ENCODE measurements at regions not wholly inside any gene's neighbourhood (a gene's known extent, or its start where the extent isn't known, plus 50 kb on each side); places are given as distances from the start of the nearest gene placed in this dataset.

DNA sequence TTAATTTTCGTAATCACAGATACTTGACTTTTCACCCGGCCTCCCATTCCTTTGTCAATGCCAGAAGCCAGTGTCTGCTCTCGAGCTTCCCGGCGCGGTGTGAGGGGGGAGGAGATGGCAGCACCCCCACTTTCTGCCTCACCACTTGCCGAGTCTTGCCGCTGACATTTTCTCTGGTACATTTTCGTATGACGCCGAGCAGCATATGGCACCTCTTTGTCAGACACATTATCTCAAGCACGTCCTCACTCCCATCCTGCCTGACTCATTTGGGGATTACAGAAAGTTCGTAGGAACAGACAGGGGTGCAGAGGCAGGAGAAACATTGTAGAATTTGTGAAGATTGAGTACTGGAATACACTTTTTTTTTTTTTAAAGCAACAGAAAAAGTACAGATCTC, 60.8 kb upstream of the SORCS3 start (continued):
- TF ChIP-seq, protein P1, sequence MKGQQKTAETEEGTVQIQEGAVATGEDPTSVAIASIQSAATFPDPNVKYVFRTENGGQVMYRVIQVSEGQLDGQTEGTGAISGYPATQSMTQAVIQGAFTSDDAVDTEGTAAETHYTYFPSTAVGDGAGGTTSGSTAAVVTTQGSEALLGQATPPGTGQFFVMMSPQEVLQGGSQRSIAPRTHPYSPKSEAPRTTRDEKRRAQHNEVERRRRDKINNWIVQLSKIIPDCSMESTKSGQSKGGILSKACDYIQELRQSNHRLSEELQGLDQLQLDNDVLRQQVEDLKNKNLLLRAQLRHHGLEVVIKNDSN (IDR thresholded peaks at IDR 0.05; ENCODE audit: borderline replicate concordance, extremely low read length, insufficient read depth, low read depth, low read length) = no peak
- TF ChIP-seq RELA (IDR thresholded peaks at IDR 0.05; ENCODE audit: borderline replicate concordance, partially characterized antibody) (no peak), RBBP5 (conservative IDR thresholded peaks at IDR 0.05) (no peak), ZNF384 (IDR thresholded peaks at IDR 0.05; ENCODE audit: borderline replicate concordance, low read depth, low read length) (no peak), RFX5 (IDR thresholded peaks at IDR 0.05; ENCODE audit: low read depth, low read length) (no peak), SUZ12 (IDR thresholded peaks at IDR 0.05; ENCODE audit: unreplicated experiment) (no peak)

DNA sequence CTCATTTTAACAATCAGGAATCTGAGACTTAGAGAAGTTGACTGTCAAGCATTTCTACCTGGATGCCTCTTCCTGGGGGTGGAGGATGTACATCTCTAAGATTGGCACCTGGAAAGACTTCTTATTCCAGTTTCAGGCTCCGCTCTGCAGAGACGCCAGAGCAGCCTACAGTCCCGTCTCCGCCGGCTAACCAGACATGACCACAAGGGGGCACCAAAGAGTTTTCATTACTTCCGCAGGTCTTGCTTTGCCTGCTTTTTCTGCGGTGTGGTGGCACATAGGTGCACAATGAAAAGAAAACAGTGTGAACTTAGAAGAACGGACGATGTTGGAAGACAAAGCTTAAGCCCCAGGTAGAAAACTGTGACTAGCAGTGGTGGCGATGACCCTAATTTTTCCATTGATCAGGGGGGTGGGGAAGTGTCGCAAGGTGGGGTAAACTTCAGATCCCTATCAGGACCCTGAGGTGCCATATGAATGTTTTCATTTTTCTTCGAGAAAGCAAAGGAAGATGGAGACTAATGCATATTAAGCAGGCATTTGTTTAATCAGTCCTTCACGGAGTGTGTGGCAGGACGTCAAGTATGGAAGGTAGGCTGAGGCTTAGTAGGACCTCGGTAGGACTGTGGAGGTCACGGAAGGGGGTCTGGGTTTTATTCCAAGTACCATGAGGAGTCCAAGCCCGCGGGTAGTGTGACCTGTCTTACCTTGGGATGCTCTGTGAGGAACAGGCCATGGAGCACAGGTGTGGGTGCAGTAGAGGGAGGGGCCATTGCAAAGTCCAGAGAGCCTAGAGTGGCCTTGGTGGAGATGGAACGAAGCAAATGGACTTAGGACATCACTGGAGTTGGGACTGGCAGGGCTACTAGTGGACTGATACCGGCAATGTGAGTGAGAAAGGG, 60.1 kb upstream of the SORCS3 start:
- 18% methylated on average over 20 of the region's 20 CpGs for WGBS (ENCODE audit: insufficient coverage, insufficient replicate concordance, low lambda C conversion rate, missing lambda C conversion rate)
- no peak overlapping the region for H3K4me2 ChIP-seq (ENCODE audit: control insufficient read depth, insufficient read depth)
- TF ChIP-seq, protein P2, sequence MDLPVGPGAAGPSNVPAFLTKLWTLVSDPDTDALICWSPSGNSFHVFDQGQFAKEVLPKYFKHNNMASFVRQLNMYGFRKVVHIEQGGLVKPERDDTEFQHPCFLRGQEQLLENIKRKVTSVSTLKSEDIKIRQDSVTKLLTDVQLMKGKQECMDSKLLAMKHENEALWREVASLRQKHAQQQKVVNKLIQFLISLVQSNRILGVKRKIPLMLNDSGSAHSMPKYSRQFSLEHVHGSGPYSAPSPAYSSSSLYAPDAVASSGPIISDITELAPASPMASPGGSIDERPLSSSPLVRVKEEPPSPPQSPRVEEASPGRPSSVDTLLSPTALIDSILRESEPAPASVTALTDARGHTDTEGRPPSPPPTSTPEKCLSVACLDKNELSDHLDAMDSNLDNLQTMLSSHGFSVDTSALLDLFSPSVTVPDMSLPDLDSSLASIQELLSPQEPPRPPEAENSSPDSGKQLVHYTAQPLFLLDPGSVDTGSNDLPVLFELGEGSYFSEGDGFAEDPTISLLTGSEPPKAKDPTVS (IDR thresholded peaks at IDR 0.05; ENCODE audit: low read depth, low read length) = no peak
- no peak for TF ChIP-seq BMI1 (IDR thresholded peaks at IDR 0.05; ENCODE audit: borderline replicate concordance)
- TF ChIP-seq FOXK2 (IDR thresholded peaks at IDR 0.05) = no peak
- TF ChIP-seq SPI1 (IDR thresholded peaks at IDR 0.05; ENCODE audit: borderline replicate concordance, insufficient read depth, low read depth, low read length) = no peak
- TF ChIP-seq, protein P3, sequence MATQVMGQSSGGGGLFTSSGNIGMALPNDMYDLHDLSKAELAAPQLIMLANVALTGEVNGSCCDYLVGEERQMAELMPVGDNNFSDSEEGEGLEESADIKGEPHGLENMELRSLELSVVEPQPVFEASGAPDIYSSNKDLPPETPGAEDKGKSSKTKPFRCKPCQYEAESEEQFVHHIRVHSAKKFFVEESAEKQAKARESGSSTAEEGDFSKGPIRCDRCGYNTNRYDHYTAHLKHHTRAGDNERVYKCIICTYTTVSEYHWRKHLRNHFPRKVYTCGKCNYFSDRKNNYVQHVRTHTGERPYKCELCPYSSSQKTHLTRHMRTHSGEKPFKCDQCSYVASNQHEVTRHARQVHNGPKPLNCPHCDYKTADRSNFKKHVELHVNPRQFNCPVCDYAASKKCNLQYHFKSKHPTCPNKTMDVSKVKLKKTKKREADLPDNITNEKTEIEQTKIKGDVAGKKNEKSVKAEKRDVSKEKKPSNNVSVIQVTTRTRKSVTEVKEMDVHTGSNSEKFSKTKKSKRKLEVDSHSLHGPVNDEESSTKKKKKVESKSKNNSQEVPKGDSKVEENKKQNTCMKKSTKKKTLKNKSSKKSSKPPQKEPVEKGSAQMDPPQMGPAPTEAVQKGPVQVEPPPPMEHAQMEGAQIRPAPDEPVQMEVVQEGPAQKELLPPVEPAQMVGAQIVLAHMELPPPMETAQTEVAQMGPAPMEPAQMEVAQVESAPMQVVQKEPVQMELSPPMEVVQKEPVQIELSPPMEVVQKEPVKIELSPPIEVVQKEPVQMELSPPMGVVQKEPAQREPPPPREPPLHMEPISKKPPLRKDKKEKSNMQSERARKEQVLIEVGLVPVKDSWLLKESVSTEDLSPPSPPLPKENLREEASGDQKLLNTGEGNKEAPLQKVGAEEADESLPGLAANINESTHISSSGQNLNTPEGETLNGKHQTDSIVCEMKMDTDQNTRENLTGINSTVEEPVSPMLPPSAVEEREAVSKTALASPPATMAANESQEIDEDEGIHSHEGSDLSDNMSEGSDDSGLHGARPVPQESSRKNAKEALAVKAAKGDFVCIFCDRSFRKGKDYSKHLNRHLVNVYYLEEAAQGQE (IDR thresholded peaks at IDR 0.05; ENCODE audit: low read depth, low read length) = no peak
- no peak for TF ChIP-seq POLR2A (IDR thresholded peaks at IDR 0.05; ENCODE audit: low read depth, low read length)
- peak; percentile 63; the same call in 1 of the 2 replicates for TF ChIP-seq SMC3 (IDR thresholded peaks at IDR 0.05; ENCODE audit: borderline replicate concordance, low read length)
- TF ChIP-seq HDAC6 (IDR thresholded peaks at IDR 0.05; ENCODE audit: unreplicated experiment) = no peak
- TF ChIP-seq SMARCA5 (IDR thresholded peaks at IDR 0.05) = no peak
- TF ChIP-seq TCF3 (IDR thresholded peaks at IDR 0.05; ENCODE audit: borderline replicate concordance, insufficient read depth, low read depth, low read length) = no peak
- no peak for TF ChIP-seq ZNF24 (IDR thresholded peaks at IDR 0.05)
- TF ChIP-seq TBL1XR1 (IDR thresholded peaks at IDR 0.05; ENCODE audit: low read depth, low read length) = no peak

More for the DNA sequence above, 60.1 kb upstream of the SORCS3 start:
- intact Hi-C loops (cut with micrococcal nuclease; ENCODE audit: unreplicated experiment) = loop anchor here (2.0 to 10.0 kb wide), 4 partner anchors 176 to 1111 kb away; no protein-coding TSS in a partner anchor
- no peak overlapping the region for H3K9ac ChIP-seq (ENCODE audit: control insufficient read depth, insufficient read depth, low read length)
- in situ Hi-C loops (cut with MboI) = no loop called here
- no peaks in the 10 kb centered on the region for H3K4me1 ChIP-seq (ENCODE audit: control insufficient read depth, insufficient read depth, low read length)
- H3K9me3 ChIP-seq (replicated peaks; ENCODE audit: control insufficient read depth, insufficient read depth, low read length) = no peaks in the 10 kb centered on the region
- H3K79me2 ChIP-seq (ENCODE audit: control insufficient read depth, insufficient read depth, low read length) = no peaks in the 10 kb centered on the region
- CTCF ChIA-PET = interaction anchor here (0.6 to 2.1 kb wide), 9 partner anchors 11 to 875 kb away, joined by 3 to 16 read pairs (median 3); no protein-coding TSS in a partner anchor
- no peaks in the 10 kb centered on the region for H4K20me1 ChIP-seq (ENCODE audit: control insufficient read depth, insufficient read depth)
- POLR2A ChIA-PET = no interaction called here
- H3K4me3 ChIP-seq = no peak overlapping the region
- peak; percentile 85 for FAIRE-seq
- peak; percentile 94 for ATAC-seq
- SMC1A ChIA-PET (ENCODE audit: uncharacterized antibody, unreplicated experiment) = no interaction called here
- no peaks in the 10 kb centered on the region for H3K27me3 ChIP-seq (replicated peaks in 1 of 2; ENCODE audit: control insufficient read depth in 2 of 2, insufficient read depth in 2 of 2, low read length in 1 of 2)
- no peak overlapping the region for H3K27ac ChIP-seq (ENCODE audit: control insufficient read depth, insufficient read depth)
- peak; percentile 1 for DNase-seq (ENCODE audit: low read depth, low spot score)
- no peak overlapping the region for H2AFZ ChIP-seq (ENCODE audit: control insufficient read depth, low read depth, low read length)
- H3K36me3 ChIP-seq (ENCODE audit: control insufficient read depth in 2 of 2, insufficient read depth in 2 of 2, low read length in 1 of 2) = no peaks in the 10 kb centered on the region
- RAD21 ChIA-PET (ENCODE audit: unreplicated experiment) = no interaction called here
- BruUV-seq (replicated peaks) = no TSS peak

Measured in GM12878 (cell line).